Cerebellar cortex (tissue), 1 donor: ENCODE measurements at regions not wholly inside any gene's neighbourhood (a gene's known extent, or its start where the extent isn't known, plus 50 kb on each side); places are given as distances from the start of the nearest gene placed in this dataset.
"Not testable (repeated sequence)": the region's sequence is repeated elsewhere in the genome, so short reads cannot be mapped to it uniquely, and the experiment has no call there.

Source experiments
- DNase-seq: peaks from one replicate; pipeline ENCODE4 v3.0.0-alpha.2; 2015; ENCODE audit warnings: low spot score

DNA sequence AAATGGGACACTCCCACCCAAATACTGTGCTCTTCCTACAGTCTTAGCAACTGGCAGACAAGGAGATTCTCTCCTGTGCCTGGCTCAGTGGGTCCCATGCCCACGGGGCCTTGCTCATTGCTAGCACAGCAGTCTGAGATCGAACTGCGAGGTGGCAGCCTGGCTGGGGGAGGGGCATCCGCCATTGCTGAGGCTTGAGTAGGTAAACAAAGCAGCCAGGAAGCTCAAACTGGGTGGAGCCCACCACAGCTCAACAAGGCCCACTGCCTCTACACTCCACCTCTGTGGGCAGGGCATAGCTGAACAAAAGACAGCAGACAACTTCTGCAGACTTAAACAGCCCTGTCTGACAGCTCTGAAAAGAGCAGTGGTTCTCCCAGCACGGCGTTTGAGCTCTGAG is 174.8 kb downstream of the COL12A1 start:
- not testable (repeated sequence) for DNase-seq

DNA sequence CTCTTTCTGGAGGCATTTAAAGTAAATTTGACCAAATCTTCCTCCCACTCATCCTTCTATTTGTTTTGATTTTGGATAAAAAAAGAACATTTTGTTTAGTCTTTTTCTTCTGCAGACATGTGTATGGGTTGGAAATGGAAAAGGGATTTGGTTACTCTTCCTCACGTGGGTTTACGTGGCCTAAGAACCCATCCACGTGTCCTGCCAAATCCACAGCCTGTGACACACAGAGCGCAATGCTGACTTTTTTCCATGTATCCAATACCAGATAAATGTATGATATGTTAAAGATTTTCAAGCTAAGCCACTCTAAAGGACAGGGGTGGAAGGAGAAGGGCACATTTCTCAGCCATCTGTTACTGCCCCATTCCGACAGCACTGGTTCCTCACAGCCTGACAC is 176.5 kb downstream of the COL12A1 start:
- DNase-seq, result no peak

DNA sequence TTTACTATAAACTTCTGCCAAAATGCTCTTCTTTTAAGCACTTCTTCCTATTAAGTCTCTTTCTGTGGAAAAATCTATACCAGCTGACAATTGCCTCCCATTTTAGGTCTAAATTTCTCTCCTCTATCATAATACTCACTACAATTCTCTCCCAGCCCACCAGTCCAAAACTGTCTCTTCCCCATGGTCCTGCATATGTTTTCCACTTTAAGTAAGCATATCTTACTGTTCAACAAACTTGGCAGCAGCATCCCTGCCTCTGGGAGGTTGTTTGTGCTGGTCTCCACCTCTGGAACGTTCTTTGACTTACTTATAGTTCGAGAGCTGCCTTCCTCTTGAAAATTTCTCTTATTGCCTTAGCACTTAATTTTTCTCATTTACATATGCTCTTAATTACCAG is 180.5 kb downstream of the COL12A1 start:
- no peak for DNase-seq

DNA sequence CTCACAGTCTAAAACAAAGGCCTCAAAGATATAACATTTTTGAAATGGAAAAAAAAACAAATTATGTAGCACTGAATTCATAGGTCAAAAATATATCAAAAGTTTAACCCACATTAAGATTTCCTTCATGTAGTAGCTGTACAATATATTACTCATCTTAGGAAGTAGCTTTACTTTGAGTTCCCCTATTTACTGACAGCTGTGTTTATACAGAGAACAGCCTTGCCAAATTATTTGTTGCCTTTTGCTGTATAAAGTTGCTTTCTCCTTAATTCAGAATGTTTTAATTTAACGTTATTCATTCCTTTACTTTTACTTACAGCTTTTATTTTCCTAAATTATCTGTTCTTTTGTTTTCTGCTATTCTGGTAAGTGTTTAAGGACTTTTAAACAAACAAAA is 181.0 kb downstream of the COL12A1 start:
- no peak for DNase-seq

DNA sequence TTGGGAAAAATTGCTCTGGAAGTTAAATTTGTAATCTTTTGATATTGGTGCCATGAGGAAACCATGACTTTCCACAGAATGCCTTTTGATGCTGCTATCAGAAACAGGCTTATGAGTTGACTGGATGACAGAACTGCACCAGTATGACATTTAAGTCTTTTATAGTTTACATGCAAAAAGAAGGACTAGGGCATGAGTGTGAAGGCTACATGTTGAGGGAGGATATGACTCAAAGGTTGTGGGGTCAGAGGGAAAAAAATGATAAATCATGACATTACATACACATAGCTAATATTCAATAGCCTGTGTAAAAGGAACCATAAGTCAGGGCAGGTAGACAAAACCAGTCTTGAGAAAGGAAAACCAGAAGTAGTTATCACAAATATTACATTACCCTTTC is 182.2 kb downstream of the COL12A1 start:
- no peak for DNase-seq

DNA sequence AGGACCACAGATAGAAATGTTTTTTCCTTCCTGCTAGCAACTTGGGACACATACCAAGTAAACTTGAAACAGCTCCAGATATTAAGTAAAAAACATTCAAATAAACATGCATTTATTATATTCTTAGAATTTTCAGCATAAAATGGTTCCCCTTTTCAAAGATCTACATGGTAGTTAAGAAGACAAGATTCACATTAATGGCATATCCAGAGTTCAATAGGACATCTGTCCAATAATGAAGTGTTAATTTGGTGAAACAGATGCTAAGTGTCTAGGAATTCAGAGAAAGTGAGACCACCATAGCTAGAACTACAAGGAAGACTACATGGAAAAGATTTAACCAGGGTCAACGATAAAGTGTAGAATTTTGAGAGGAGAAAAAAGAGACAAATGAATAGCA is 184.9 kb downstream of the COL12A1 start:
- no peak for DNase-seq

DNA sequence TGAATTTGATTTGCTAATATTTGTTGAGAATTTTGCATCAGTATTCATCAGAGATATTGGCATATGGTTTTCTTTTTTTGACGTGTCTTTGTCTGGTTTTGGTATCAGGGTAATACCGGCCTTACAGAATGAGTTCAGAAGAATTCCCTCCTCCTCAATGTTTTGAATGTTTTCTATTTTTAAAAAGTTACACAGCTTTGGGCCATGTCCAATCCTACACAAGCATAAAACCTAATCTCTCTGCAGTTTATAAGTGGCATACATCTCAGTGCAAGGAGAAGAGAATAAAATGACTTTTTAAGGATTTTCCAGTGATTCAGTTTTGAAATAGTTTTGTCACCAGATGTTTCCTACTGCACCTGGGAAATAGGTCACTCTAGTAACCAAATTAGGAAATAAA is 185.5 kb downstream of the COL12A1 start:
- no peak for DNase-seq

DNA sequence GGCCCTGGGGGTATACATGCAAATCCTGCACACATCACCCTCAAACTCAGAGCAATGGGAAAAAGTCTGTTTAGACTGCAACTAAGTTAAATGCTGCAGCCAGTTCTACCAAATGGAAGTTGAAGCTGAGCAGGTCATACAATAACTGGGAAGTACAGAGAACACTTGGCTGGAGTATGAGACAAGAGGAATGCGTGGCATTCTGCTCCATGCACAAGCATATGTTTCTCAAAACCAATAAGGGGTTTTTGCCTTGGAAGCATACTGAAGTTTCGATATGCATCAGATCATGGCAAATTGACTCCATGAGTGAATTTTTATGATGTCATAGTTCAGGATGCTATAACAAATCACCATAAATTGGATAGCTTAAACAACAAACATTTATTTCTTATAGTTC is 193.8 kb downstream of the COL12A1 start:
- DNase-seq, result no peak

DNA sequence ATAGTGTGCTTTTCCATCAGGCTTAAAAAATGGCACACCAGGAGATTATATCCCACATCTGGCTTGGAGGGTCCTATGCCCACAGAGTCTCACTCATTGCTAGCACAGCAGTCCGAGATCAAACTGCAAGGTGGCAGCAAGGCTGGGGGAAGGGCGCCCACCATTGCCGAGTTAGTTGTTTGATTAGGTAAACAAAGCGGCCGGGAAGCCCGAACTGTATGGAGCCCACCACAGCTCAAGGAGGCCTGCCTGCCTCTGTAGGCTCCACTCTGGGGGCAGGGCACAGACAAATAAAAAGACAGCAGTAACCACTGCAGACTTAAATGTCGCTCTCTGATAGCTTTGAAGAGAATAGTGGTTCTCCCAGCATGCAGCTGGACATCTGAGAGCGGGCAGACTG is 201.9 kb downstream of the COL12A1 start:
- DNase-seq, result not testable (repeated sequence)

DNA sequence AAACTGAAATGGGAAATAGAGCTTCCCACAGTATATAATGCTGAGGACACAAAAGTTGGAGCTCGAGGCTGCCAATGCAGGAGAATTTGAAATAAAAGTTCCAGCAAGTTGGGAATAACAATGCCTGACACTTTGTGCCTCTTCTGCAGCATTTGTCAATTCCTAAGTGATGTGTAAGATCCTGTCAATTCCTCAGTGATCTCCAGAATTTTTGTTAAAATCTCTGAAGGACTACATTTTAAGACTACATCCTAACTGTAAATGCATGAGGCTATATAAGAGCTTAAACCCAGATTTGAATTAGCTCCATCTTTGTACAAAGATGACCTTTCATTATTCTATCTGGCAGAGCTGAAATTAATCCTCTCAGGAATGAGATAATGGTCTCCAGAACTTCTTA is 208.2 kb downstream of the COL12A1 start:
- no peak for DNase-seq

DNA sequence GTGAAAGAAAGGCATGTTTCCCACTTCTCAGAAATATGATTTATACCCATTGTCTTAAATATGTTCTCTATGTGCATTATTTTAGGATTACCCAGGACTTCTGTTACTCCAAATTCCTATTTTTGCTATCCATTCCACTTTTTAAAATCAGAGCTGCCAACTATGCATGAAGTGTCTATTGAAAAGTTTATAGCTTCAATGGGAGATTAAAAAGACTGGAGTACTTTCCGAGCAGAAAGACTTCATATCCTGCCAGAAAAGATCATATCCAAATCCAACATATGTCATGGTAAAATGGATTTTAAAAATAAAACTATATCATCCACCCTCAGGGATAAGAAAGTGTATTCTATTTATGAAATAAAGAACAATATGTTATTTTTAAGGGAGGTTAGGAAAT is 212.7 kb downstream of the COL12A1 start:
- DNase-seq, result no peak

DNA sequence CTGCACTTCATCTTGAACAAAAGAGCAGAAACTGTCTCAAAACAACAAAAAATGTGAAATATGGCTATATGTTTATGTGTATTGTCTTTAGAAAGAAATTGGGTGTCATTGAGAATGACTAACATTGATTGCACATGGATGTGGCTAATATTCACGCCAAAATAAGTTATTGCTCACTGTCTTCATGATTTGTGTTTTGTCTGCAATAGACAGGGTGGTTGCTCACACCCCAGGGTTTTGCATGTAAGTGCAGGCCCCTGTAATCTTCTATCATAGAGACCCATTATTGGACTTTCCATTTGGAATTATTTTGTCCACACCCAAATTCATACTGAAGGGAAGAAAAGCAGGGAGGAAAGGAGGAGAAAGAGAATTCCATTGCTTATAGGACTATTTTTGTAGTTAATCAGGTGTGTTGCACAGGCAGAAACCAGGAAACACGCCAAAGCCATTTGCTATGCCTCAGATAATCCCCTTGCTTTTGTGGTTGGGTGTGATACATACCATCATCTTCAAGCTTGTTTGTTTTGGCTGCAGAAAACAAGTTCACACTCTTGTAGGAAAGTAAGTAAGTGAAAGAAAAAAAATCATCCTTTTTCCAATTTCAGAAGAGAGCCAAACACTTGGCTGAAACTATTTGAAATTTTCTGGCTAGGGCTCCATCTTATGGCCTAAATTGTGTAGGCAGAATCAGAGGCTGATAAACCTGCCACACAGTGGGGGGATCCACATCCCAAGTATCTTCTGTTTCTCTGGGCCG is 214.1 kb downstream of the COL12A1 start:
- no peak for DNase-seq

DNA sequence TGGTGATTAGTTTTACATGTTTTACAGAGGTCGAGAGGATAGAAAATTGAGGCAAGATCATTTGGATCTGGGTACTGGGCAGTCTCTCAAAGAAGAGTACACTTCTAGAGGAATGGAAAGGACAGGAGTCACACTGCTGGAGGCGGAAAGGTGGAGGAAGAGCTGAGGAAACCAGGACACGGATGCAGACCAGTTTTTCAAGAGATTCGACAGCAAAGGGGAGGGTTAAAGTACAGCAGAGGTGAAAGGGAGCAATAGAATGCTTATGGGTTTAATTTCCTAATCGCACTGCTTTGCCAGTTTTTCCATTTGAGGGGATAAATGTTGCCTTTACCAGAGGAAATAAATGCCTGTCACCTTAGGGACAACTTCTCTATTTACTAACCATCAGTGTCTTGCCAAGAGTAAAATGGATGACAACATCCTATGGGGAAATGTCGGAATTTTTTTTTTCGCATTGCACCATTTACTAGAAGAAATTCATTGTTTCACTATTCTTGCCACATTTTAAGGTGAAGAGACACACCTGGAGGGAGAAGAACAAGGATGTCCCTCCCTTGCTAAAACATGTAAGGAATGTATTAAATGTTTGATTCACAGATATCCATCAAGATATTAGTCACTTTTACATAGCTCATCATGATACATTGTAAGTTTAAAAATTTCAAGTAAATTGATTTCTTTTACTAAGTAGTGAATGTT is 226.6 kb downstream of the COL12A1 start:
- no peak for DNase-seq

DNA sequence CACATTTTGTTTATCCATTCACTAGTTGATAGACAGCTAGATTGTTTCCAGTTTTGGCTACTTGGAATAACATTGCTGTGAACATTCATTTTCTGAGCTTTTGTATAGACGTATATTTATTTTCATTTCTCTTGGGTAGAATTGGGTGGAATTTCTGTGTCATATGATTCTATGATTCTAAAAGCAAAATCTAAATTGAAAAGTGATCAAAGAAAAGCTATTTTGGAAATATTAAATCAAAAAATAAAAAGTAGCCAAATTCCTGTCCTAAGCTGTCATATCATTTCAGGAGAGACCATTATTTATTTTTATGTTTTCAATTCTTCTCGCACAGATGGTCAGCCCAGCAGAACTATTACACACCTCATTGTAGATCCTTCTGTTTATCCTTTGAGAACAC is 229.2 kb downstream of the COL12A1 start:
- no peak for DNase-seq

DNA sequence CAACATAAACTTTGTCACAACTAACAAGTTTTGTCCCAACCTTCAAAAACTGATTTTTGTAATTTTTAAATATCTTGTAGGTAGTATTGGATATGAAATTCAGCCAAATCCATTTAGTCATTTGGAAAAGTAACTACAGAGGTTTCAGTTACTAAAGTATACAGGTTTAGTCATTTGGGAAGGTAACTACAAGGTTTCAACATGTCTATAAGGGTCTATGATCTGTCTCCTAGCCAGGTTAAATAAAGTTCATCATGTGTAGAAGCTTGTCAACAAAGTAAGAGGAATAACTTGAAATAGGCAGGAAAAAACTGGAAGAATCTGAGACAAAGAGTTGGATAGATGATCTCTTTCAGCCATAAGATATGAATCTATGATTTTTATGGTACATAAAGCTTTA is 229.8 kb downstream of the COL12A1 start:
- no peak for DNase-seq

DNA sequence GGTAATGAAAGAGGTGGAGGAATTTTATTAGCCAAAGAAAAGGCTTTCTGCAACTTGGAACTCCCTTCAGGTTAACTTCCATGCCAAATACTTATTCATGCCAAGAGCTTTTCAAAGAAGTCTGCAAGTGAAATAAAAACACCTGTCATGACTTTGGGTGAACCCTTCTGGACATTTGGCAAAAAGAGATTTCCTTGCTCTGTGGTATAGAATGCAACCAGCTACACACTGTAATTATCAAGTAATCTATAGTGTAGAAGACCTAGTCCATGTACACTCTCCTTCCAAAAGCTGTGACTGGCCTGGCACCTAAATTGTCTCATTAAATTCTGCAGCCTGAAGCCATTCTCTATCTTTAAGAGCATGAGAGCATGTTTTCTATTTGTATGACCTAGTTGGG is 232.3 kb downstream of the COL12A1 start:
- DNase-seq, result no peak

DNA sequence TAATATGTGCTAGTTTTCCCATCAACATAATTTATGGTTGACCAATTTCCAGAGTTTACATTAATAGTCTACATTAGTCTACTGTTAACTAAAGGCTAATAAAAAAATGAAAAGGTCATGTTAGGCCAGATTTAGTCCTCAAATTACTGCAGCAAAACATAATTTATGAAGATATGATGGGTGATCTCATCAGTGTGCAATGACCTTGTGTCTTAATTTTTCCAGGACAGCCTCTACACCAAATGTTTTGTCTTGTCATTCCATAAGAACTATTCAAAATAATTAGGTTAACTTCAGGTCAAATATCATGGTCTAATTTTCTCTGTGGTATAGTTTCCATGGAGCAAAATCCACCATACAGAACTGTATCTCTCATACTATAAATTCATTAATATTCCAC is 234.2 kb downstream of the COL12A1 start:
- DNase-seq, result no peak

DNA sequence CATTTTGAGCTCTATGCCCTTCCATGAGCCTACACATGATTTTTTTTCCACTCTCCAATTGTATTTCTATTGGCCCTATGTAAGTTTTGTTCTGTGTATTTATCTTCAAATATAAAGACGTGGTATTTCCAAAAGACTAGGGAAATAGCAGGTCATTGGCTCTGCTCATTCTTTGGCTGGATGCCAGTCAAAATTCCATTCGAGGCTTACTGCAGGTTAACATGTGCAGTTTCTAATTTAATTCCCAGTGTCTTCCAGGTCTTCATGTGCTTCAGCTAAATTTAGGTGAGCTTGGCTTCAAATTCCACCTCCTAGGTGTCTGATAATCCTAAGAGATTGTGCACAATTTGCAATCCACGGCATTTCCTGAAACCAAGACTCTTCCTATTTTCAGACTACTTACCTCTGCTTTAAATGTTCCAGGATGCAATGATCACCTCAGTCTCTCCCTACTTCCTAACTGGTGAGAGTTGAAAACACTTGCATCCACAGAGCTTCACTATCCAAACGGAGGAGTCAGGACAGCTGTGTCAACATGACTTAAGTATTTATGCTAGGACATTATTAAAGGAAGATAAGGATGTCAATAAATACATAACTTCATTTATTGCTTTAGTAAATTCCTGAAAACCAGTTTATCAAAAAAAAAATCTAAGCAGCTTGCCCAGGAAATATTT is 236.1 kb downstream of the COL12A1 start:
- no peak for DNase-seq

DNA sequence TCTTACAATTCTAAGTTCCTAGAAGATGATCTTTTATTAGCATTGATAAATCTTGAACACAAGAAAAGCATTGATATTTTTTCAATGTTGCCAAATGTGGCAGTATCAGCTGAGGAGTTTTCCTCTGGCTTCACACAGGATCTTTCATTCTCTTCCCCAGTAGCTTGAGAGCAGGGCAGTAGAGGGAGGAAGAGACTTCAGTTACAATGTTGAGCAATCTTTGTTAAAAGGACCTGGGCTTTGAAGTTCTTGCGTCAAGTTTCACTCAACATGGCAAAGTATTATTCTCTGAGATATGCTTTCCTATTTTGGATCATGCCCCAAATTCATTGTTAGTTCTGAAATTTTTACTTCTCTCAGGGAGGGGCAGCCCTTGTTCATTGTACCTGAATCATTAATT is 238.0 kb downstream of the COL12A1 start:
- no peak for DNase-seq

DNA sequence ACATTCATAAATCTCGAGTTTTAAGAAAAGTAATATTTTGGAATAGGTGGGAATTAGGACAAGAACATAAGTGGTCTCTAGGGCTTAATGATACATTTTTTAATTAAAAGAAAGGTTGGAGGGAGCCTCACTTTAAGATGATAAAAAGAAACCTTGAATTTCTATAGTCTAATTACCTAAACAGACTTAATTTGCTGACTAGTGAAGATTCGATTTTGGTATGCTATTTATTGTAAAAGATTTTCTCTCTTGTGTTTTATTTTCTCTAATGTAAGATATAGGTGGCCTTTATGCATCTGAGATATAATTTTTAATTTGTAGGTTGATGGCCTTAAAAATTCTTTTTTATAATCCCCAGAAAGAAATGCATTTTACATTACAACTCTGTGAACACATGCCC is 239.1 kb downstream of the COL12A1 start:
- no peak for DNase-seq

DNA sequence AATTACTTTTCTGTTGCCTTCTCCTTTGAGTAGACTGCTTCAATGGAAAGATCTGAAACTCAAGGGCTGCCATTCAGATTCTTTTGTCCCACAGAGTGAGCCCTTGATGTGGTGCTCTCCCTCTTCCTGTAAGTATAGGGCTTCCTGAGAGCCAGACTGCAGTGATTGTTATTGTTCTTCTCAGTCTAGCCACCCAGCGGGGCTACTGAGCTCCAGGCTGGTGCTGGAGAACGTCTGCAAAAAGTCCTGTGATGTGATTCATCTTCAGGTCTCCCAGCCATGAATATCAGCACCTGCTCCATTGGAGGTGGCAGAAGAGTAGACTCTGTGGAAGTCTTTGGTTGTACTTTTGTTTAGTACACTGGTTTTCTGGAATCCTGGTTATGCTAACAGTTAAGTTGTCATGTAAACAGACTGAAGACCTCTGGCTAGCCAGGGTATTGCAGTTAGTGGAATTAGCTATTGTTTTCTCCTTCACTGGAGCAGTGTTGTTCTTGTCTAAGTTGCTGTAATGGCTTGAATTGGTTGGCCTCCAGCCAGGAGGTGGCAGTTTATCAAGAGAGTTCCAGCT is 240.9 kb downstream of the COL12A1 start:
- DNase-seq, result no peak

DNA sequence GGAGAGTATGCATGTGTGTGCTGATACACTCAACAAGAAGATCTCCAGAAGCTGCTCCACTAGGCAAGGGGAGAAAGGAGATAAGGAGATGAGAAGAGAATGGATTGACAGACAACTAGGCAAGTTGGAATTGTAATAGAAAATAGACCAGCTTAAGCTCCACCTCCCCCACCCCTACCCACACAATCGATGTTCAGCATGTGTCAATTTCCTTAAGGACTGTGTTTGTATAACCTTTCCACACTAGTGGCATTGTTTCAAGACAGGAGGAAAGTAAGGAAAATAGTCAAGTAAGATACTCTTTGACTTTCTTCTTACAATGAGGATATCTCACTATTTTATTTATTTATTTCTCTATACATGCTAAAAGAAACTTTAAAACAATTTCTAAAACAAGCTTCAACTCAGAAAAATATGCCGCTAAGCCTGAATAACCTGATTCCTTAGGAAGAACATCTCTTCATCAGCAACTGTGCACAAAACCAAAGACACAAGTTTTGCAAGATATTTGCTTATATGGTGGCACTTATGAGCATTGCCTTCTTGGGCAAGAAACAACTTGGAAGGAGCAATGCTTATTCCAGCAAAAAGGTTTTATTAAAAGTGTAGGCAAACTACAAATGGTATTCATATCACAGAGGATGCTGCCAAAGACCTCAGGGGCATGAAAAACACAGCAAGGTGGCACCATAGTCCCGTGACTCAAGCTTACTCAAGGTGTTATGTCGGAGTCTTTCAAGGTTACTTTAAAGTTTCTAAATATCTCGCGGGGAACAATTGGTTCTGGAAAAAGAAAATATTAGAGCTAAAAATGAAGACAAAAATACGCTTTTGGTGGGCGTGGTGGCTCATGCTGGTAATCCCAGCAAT is 249.1 kb downstream of the COL12A1 start:
- DNase-seq, result no peak
